Neutrophil (primary cell): ENCODE measurements at regions not wholly inside any gene's neighbourhood (a gene's known extent, or its start where the extent isn't known, plus 50 kb on each side); places are given as distances from the start of the nearest gene placed in this dataset.

ENCODE experiments used
- H3K27ac ChIP-seq: fragments of 200-600 bp; sonication (generic); 2 replicates; pipeline ENCODE4 v1.5.1; 2016; ENCODE audit warnings: mild to moderate bottlenecking, moderate library complexity
- H3K27me3 ChIP-seq: fragments of 200-600 bp; sonication (generic); 2 replicates; pipeline ENCODE4 v1.6.0; 2016; ENCODE audit warnings: mild to moderate bottlenecking
- H3K36me3 ChIP-seq: fragments of 200-600 bp; sonication (generic); 2 replicates; pipeline ENCODE4 v1.5.1; 2017
- H3K4me1 ChIP-seq, 2 experiments: fragments of 200-600 bp in 1 of 2; sonication (generic) in 1 of 2; 1 replicate in 1 of 2; 2 replicates in 1 of 2; pipeline versions ENCODE4 v1.5.1 to v1.6.1; 2013 to 2016; ENCODE audit warnings: low read depth in 1 of 2, low read length in 1 of 2, mild to moderate bottlenecking in 1 of 2, moderate library complexity in 1 of 2; ENCODE audit not compliant: control insufficient read depth in 1 of 2, insufficient read depth in 1 of 2
- H3K4me3 ChIP-seq, 2 experiments: fragments of 200-600 bp in 1 of 2; sonication (generic) in 1 of 2; 1 replicate in 1 of 2; 2 replicates in 1 of 2; pipeline ENCODE4 v1.5.1; 2013 to 2016; ENCODE audit warnings: low read depth in 1 of 2, low read length in 1 of 2, mild to moderate bottlenecking in 1 of 2, moderate library complexity in 1 of 2
- H3K9me3 ChIP-seq: fragments of 200-600 bp; sonication (generic); 2 replicates; pipeline ENCODE4 v1.5.1; 2016
- TF ChIP-seq, protein P1 (sequence below): fragments of 200-600 bp; sonication (generic); IDR thresholded peaks from 2 replicates; pipeline ENCODE4 v1.5.1; 2016; ENCODE audit warnings: antibody characterized with exemption

DNA sequence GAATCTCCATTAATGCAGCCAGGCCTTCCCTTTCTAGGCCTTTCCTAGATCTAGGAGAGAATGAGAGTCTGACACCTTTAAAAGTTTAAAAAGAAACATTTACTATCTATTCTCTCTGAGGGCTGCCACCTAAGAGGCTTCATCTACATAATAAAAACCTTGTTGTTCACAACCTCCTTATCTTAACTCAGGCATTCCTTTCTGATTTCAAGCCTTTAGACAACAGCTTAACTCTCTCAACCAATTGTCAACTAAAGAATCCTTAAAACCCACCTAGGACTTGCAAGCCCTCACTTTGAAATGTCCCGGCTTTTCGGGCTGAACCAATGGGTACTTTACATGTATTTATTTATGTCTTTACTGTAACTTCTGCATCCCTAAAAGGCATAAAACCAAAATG, 64.3 kb upstream of the RET start:
- H3K4me3 ChIP-seq, result no peak overlapping the region
- no peaks in the 10 kb centered on the region for H3K36me3 ChIP-seq
- TF ChIP-seq, protein P1, sequence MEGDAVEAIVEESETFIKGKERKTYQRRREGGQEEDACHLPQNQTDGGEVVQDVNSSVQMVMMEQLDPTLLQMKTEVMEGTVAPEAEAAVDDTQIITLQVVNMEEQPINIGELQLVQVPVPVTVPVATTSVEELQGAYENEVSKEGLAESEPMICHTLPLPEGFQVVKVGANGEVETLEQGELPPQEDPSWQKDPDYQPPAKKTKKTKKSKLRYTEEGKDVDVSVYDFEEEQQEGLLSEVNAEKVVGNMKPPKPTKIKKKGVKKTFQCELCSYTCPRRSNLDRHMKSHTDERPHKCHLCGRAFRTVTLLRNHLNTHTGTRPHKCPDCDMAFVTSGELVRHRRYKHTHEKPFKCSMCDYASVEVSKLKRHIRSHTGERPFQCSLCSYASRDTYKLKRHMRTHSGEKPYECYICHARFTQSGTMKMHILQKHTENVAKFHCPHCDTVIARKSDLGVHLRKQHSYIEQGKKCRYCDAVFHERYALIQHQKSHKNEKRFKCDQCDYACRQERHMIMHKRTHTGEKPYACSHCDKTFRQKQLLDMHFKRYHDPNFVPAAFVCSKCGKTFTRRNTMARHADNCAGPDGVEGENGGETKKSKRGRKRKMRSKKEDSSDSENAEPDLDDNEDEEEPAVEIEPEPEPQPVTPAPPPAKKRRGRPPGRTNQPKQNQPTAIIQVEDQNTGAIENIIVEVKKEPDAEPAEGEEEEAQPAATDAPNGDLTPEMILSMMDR, result no peak
- no peaks in the 10 kb centered on the region for H3K4me1 ChIP-seq
- no peaks in the 10 kb centered on the region for H3K27me3 ChIP-seq
- H3K9me3 ChIP-seq, result no peaks in the 10 kb centered on the region
- H3K27ac ChIP-seq, result no peak overlapping the region

DNA sequence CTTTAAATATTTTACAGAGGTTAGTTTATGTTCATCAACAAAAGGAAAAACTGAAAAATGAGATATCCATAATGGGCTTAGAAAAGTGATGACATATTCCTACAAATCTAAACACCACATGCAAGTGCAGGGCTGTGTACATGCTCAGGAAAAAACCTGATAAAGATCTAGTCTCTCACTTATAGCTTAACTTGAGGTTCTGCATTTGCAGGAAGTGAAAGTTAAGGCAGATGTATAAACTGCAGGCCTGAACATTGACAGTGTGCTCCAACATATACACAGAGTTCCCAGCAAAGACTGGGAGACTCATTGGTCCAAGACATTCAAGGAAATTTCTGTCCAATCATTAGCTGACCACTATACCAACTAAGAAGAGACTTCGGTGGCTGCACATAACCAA, 63.8 kb upstream of the RET start:
- Histone ChIP-seq H3K27ac (no peak overlapping the region), H3K4me3 (no peak overlapping the region), H3K27me3 (no peaks in the 10 kb centered on the region), H3K36me3 (no peaks in the 10 kb centered on the region), H3K9me3 (no peaks in the 10 kb centered on the region), H3K4me1 (no peaks in the 10 kb centered on the region)
- TF ChIP-seq, protein P1, result no peak

DNA sequence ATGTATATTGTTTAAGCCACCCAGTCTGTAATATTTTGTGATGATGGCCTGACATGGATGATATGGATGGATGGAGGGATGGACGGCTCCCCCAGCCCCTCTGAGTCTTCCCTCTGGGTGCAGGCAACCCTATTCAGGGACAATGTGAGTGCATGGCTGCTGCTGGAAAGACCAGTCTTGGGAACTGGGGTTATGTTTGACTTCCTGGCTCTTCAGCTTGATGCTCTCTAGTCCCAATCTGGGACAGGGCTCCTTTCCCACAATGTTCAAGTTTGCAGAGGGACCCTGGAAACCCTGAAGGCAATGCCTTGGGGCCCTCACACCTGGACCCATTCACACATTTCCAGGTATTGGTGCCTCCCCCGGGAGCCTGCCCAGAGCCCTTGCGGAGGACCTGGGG, 52.3 kb upstream of the RET start:
- H3K27me3 ChIP-seq, result no peaks in the 10 kb centered on the region
- TF ChIP-seq, protein P1, result no peak
- peaks cover 0 to 4% of the 10 kb centered on the region in 2 experiments for H3K4me1 ChIP-seq
- H3K27ac ChIP-seq, result no peak overlapping the region
- H3K4me3 ChIP-seq, result no peak overlapping the region
- no peaks in the 10 kb centered on the region for H3K36me3 ChIP-seq
- no peaks in the 10 kb centered on the region for H3K9me3 ChIP-seq

DNA sequence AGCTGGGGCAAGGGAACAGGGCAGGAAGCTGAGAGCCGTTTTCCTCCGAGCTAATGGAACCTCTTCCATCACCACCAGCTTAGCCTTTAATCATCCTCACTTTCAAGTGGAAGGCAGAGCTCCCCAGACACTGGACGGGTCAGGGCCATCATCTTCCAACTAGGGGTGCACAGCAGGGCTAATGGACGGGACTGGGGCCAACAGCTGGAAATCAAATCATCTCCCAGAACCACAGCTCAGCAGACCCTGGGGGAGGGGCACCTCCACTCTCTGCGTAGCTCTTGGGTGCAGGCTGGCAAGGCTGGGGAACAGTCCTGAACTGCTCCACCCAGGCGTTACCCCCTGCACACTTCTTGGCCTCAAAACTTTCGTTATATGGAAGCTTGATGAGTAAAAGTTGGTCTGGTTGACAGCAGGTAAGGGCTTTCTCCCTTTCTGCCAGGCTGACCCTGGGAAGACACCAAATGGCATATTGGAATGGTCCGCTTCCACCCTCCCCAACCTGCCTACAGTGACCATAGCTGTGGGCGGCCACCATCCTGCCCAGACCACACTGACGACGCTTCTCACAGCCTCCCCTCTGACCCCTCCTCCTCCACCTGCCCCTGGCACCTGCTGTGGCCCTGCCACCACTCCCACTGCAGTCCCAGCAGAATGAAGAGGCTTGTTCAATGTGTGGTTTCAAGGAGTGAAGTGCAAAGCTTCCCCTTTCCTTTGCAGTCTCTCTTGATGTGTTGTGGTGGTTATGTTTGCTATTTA, 51.7 kb upstream of the RET start:
- no peak overlapping the region for H3K27ac ChIP-seq
- TF ChIP-seq, protein P1, result no peak
- no peaks in the 10 kb centered on the region for H3K9me3 ChIP-seq
- peaks cover 0 to 4% of the 10 kb centered on the region in 2 experiments for H3K4me1 ChIP-seq
- H3K27me3 ChIP-seq, result no peaks in the 10 kb centered on the region
- no peak overlapping the region for H3K4me3 ChIP-seq
- H3K36me3 ChIP-seq, result no peaks in the 10 kb centered on the region

DNA sequence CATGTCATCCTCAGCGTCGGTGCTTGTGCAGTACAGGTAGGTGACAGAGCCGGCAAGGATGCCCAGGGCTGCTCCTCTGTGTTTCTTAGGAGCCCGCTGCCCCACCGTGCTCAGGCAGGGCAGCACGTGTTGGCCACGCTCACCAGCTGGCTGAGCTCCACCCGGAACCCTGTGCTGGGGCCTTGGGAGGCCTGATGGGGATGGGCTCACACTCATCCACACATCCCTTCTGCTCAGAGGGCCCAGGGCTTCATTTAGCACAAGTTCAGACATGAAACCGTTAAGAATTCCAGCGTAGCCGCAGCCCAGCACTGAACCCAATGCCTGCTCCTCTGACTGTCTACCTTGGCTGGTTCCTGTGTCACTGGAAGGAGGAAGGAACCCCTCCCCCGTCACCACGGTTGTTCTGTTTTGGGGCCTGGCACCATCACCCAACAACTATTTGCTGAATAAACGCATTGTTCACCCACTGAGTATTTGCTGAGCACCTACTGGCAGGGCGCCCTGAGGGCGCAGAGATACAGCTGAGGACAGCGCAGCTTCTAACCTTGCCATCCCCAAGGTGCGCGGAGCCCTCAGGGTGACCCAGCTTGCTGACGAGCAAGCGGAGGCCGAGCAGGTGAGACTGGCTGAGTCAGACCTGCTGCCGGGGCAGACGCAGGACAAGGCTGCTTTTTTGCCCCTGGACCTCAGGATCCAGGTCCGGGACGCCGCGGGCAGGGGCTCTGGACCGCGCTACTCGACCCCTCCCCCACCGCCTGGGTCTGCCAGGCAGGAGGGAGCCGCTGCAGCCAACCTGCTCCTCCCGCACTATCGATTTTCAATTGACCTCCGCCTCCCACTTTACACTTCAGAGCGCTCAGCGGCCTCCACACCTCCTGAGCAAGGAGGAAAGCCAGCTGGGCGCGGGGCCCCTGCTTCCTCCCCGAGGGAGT, 50.6 kb upstream of the RET start:
- no peaks in the 10 kb centered on the region for H3K27me3 ChIP-seq
- no peaks in the 10 kb centered on the region for H3K9me3 ChIP-seq
- H3K4me3 ChIP-seq, result no peak overlapping the region
- H3K4me1 ChIP-seq, result peaks cover 0 to 4% of the 10 kb centered on the region in 2 experiments
- TF ChIP-seq, protein P1, result no peak
- no peaks in the 10 kb centered on the region for H3K36me3 ChIP-seq
- no peak overlapping the region for H3K27ac ChIP-seq
